HepG2 (cell line): ENCODE measurements at regions not wholly inside any gene's neighbourhood (a gene's known extent, or its start where the extent isn't known, plus 50 kb on each side); places are given as distances from the start of the nearest gene placed in this dataset.

ENCODE experiments used
- CEBPG ChIP-seq: IDR thresholded peaks from 2 replicates; pipeline ENCODE4 v1.6.1; 2016
- ESRRA ChIP-seq: sonication (generic); formaldehyde crosslinking; IDR thresholded peaks from 2 replicates; pipeline ENCODE4 v1.5.1; 2020; ENCODE audit warnings: mild to moderate bottlenecking, low read depth, missing genetic modification reagents
- GLMP ChIP-seq: sonication (generic); formaldehyde crosslinking; IDR thresholded peaks from 2 replicates; pipeline ENCODE4 v1.9.0; 2021; ENCODE audit warnings: missing genetic modification reagents, mild to moderate bottlenecking, borderline replicate concordance
- KLF13 ChIP-seq: sonication (generic); formaldehyde crosslinking; IDR thresholded peaks from 2 replicates; pipeline ENCODE4 v1.4.0; 2020; ENCODE audit warnings: mild to moderate bottlenecking, missing genetic modification reagents
- NCOR1 ChIP-seq: fragments of 200-600 bp; sonication (generic); IDR thresholded peaks from 2 replicates; pipeline ENCODE4 v1.7.0; 2017; ENCODE audit warnings: antibody characterized with exemption, low read length, borderline replicate concordance
- NFRKB ChIP-seq: fragments of 450-650 bp; IDR thresholded peaks from 2 replicates; pipeline ENCODE4 v1.6.1; 2017
- NR3C1 ChIP-seq: sonication (generic); formaldehyde crosslinking; IDR thresholded peaks from 2 replicates; pipeline ENCODE4 v1.4.0; 2020; ENCODE audit warnings: missing genetic modification reagents
- PHF8 ChIP-seq: sonication (generic); formaldehyde crosslinking; IDR thresholded peaks from 2 replicates; pipeline ENCODE4 v1.5.0; 2020; ENCODE audit warnings: missing genetic modification reagents
- POLR2G ChIP-seq: fragments of 200-400 bp; formaldehyde crosslinking; IDR thresholded peaks from 2 replicates; pipeline ENCODE4 v1.6.1; 2018; ENCODE audit warnings: mild to moderate bottlenecking, low read depth, low read length, moderate library complexity
- THAP9 ChIP-seq: sonication (generic); formaldehyde crosslinking; IDR thresholded peaks from 2 replicates; pipeline ENCODE4; 2020; ENCODE audit warnings: missing genetic modification reagents, mild to moderate bottlenecking, borderline replicate concordance
- ZBTB26 ChIP-seq: IDR thresholded peaks from 2 replicates; pipeline ENCODE4 v1.6.1; 2016; ENCODE audit warnings: missing compliant biosample characterization, missing genetic modification reagents, borderline replicate concordance
- ZBTB44 ChIP-seq: sonication (generic); formaldehyde crosslinking; IDR thresholded peaks from 2 replicates; pipeline ENCODE4 v1.4.0; 2020; ENCODE audit warnings: missing genetic modification reagents
- ZIK1 ChIP-seq: sonication (generic); formaldehyde crosslinking; IDR thresholded peaks from 2 replicates; pipeline ENCODE4 v1.5.0; 2020; ENCODE audit warnings: mild to moderate bottlenecking, low read depth, missing genetic modification reagents, borderline replicate concordance
- ZMYM3 ChIP-seq: sonication (generic); formaldehyde crosslinking; IDR thresholded peaks from 2 replicates; pipeline ENCODE4 v1.5.1; 2020; ENCODE audit warnings: mild to moderate bottlenecking, missing genetic modification reagents
- ZNF18 ChIP-seq: sonication (generic); formaldehyde crosslinking; IDR thresholded peaks from 2 replicates; pipeline ENCODE4 v1.8.0; 2022; ENCODE audit warnings: mild to moderate bottlenecking, missing genetic modification reagents; ENCODE audit not compliant: insufficient replicate concordance
- ZNF326 ChIP-seq: sonication (generic); formaldehyde crosslinking; IDR thresholded peaks from 2 replicates; pipeline ENCODE4 v1.4.0; 2020; ENCODE audit warnings: missing genetic modification reagents, borderline replicate concordance
- ZNF552 ChIP-seq: sonication (generic); formaldehyde crosslinking; IDR thresholded peaks from 2 replicates; pipeline ENCODE4 v1.9.0; 2022; ENCODE audit warnings: missing genetic modification reagents, mild to moderate bottlenecking, borderline replicate concordance
- ZNF556 ChIP-seq: sonication (generic); formaldehyde crosslinking; IDR thresholded peaks from 2 replicates; pipeline ENCODE4 v1.4.0; 2020; ENCODE audit warnings: mild to moderate bottlenecking, missing genetic modification reagents, borderline replicate concordance
- ZNF577 ChIP-seq: sonication (generic); formaldehyde crosslinking; IDR thresholded peaks from 2 replicates; pipeline ENCODE4 v1.4.0; 2020; ENCODE audit warnings: mild to moderate bottlenecking, low read depth, missing genetic modification reagents, borderline replicate concordance
- ZNF713 ChIP-seq: sonication (generic); formaldehyde crosslinking; IDR thresholded peaks from 2 replicates; pipeline ENCODE4 v1.4.0; 2020; ENCODE audit warnings: mild to moderate bottlenecking, missing genetic modification reagents
- ZSCAN21 ChIP-seq: sonication (generic); formaldehyde crosslinking; IDR thresholded peaks from 2 replicates; pipeline ENCODE4 v1.8.0; 2022; ENCODE audit warnings: mild to moderate bottlenecking, missing genetic modification reagents, moderate library complexity, borderline replicate concordance

- TF ChIP-seq THAP9 (CRISPR knock-in tag) (no peak), NFRKB (no peak), ZSCAN21 (CRISPR knock-in tag) (no peak), ZNF556 (CRISPR knock-in tag) (peak; percentile 89; the same call in 1 of the 2 replicates), POLR2G (no peak), GLMP (CRISPR knock-in tag) (no peak), ZIK1 (no peak), ZNF552 (CRISPR knock-in tag) (no peak), ZNF577 (CRISPR knock-in tag) (no peak), ZBTB44 (CRISPR knock-in tag) (no peak), NCOR1 (peak; percentile 47; the same call in 1 of the 2 replicates), ZNF713 (CRISPR knock-in tag) (no peak), ZBTB26 (CRISPR knock-in tag) (no peak), ZNF18 (CRISPR knock-in tag) (no peak), ESRRA (CRISPR knock-in tag) (peak; percentile 87), NR3C1 (CRISPR knock-in tag) (no peak), ZMYM3 (CRISPR knock-in tag) (peak; percentile 89), CEBPG (peak; percentile 49), KLF13 (CRISPR knock-in tag) (no peak), ZNF326 (CRISPR knock-in tag) (no peak), PHF8 (CRISPR knock-in tag) (peak; percentile 48; the same call in 1 of the 2 replicates)
Measured at GRCh38 chr5:57111993-57112392, 61.9 kb upstream of the GPBP1 start (continued).
